ENCODE measurements at regions not wholly inside any gene's neighbourhood (a gene's known extent, or its start where the extent isn't known, plus 50 kb on each side); places are given as distances from the start of the nearest gene placed in this dataset.

DNA sequence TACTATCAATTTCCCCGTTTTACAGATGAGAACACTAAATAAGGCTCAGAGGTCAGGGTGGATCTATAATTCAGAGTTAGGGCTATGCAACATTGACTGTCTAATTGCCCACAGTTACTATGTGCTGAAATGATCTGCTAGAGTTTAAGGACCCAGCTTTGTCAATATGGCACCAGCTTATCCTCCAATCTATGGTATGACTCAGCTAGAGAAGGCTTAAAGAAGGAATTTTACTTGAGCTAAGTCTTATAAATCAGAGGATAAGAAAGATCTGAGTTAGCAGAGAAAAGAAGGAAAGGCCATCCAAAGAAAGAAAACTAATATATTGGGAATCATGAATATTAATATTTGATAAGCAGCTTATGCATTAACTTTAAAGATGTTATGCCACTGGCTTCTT is 78.1 kb downstream of the ASB9 start:
- H3K27ac ChIP-seq: no peak overlapping the region
- H3K4me3 ChIP-seq (ENCODE audit: low read depth in 1 of 2, low read length in 1 of 2): no peak overlapping the region
- H3K4me1 ChIP-seq (ENCODE audit: control insufficient read depth in 1 of 2, insufficient read depth in 1 of 2, low read depth in 1 of 2, low read length in 1 of 2): no peaks in the 10 kb centered on the region
- H3K9me3 ChIP-seq: no peaks in the 10 kb centered on the region
- no peaks in the 10 kb centered on the region for H3K36me3 ChIP-seq
- TF ChIP-seq, protein P1, sequence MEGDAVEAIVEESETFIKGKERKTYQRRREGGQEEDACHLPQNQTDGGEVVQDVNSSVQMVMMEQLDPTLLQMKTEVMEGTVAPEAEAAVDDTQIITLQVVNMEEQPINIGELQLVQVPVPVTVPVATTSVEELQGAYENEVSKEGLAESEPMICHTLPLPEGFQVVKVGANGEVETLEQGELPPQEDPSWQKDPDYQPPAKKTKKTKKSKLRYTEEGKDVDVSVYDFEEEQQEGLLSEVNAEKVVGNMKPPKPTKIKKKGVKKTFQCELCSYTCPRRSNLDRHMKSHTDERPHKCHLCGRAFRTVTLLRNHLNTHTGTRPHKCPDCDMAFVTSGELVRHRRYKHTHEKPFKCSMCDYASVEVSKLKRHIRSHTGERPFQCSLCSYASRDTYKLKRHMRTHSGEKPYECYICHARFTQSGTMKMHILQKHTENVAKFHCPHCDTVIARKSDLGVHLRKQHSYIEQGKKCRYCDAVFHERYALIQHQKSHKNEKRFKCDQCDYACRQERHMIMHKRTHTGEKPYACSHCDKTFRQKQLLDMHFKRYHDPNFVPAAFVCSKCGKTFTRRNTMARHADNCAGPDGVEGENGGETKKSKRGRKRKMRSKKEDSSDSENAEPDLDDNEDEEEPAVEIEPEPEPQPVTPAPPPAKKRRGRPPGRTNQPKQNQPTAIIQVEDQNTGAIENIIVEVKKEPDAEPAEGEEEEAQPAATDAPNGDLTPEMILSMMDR (IDR thresholded peaks at IDR 0.05): no peak
- no peaks in the 10 kb centered on the region for H3K27me3 ChIP-seq

DNA sequence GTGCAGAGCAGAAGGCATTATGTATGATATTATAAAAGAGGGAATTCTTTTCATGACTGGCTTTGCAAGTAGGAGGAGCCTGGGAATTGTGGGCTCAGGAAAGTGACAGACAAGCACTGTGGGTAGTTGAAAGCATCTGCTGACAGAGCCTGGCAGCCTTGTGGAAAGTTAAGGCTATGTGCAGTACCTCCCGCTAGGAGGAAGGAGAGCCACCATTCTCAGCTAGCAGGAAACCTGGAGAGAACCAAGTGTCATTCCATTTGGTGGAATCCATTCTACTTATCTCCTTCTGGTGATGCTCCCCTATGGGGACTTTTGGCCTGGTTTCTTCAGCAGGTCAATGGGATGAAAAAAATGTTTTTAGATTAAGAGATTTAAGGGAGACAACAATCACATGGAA is 81.8 kb downstream of the ASB9 start:
- H3K36me3 ChIP-seq: no peaks in the 10 kb centered on the region
- H3K27ac ChIP-seq: no peak overlapping the region
- no peaks in the 10 kb centered on the region for H3K4me1 ChIP-seq (ENCODE audit: control insufficient read depth in 1 of 2, insufficient read depth in 1 of 2, low read depth in 1 of 2, low read length in 1 of 2)
- TF ChIP-seq, protein P1 (IDR thresholded peaks at IDR 0.05): no peak
- no peaks in the 10 kb centered on the region for H3K9me3 ChIP-seq
- H3K4me3 ChIP-seq (ENCODE audit: low read depth in 1 of 2, low read length in 1 of 2): no peak overlapping the region
- no peaks in the 10 kb centered on the region for H3K27me3 ChIP-seq

DNA sequence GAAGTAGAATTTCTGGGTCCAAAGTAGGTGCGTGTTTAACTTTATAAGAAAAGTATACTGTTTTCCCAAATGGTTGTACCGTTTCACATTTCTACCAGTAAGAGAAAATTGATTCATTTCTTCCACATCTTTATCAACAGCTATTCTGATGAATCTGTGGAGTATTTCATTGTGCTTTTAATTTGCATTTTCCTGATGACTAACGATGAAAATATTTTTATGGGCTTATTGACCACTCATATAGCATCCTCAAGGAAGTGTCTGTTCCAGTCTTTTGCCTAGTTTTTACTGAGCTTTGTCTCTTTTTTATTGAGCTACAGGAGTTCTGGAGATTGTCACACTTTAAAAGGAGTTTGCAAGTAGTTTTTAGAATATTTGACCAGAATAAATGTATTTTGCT is 92.6 kb downstream of the ASB9 start:
- Histone ChIP-seq H3K4me1 (ENCODE audit: control insufficient read depth in 1 of 2, insufficient read depth in 1 of 2, low read depth in 1 of 2, low read length in 1 of 2) (no peaks in the 10 kb centered on the region), H3K4me3 (ENCODE audit: low read depth in 1 of 2, low read length in 1 of 2) (no peak overlapping the region), H3K27ac (no peak overlapping the region), H3K36me3 (no peaks in the 10 kb centered on the region), H3K27me3 (no peaks in the 10 kb centered on the region), H3K9me3 (no peaks in the 10 kb centered on the region)
- TF ChIP-seq, protein P1 (IDR thresholded peaks at IDR 0.05): no peak

DNA sequence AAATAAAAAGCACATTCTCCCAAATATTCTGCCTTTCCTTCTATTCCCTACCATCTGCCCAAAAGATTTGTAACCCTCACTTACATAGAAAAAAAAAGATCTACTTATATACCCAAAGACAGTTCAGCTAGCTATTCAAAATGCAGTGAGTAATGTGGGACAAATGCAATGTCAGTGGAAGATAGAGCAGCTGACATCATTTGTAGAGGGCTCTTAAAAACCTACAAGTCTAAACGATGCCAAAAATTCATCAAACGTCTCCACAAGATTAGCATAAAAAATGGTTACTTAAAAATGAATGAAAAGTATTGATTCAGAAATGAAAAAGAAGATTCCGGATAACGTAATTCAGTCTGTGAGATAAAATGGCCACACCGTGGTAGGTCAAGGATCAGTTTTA is 96.5 kb downstream of the ASB9 start:
- Histone ChIP-seq H3K36me3 (no peaks in the 10 kb centered on the region), H3K27ac (no peak overlapping the region), H3K9me3 (no peaks in the 10 kb centered on the region), H3K4me1 (ENCODE audit: control insufficient read depth in 1 of 2, insufficient read depth in 1 of 2, low read depth in 1 of 2, low read length in 1 of 2) (no peaks in the 10 kb centered on the region), H3K4me3 (ENCODE audit: low read depth in 1 of 2, low read length in 1 of 2) (no peak overlapping the region), H3K27me3 (no peaks in the 10 kb centered on the region)
- TF ChIP-seq, protein P1 (IDR thresholded peaks at IDR 0.05): no peak

DNA sequence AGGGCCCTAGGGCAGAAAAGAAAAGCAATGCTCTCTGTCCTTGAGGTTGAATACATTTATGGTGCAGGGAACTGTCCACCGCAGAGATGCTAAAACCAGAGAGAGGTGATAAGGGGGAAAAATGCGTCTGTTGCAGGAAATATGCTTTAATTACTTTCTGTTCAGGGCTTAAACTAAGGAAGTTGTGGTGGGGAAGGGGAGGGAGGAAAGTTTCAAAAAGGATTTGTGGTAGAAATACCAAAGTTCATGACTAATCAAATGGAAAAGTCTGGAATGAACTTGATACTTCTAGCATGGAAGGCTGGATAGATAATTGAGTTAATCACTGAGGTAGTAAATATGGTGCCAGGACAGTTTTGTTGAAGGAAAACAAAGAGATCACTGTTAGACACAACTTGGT is 99.0 kb downstream of the ASB9 start:
- Histone ChIP-seq H3K9me3 (no peaks in the 10 kb centered on the region), H3K36me3 (no peaks in the 10 kb centered on the region), H3K4me1 (ENCODE audit: control insufficient read depth in 1 of 2, insufficient read depth in 1 of 2, low read depth in 1 of 2, low read length in 1 of 2) (no peaks in the 10 kb centered on the region), H3K27me3 (no peaks in the 10 kb centered on the region), H3K27ac (no peak overlapping the region), H3K4me3 (ENCODE audit: low read depth in 1 of 2, low read length in 1 of 2) (no peak overlapping the region)
- TF ChIP-seq, protein P1 (IDR thresholded peaks at IDR 0.05): no peak

DNA sequence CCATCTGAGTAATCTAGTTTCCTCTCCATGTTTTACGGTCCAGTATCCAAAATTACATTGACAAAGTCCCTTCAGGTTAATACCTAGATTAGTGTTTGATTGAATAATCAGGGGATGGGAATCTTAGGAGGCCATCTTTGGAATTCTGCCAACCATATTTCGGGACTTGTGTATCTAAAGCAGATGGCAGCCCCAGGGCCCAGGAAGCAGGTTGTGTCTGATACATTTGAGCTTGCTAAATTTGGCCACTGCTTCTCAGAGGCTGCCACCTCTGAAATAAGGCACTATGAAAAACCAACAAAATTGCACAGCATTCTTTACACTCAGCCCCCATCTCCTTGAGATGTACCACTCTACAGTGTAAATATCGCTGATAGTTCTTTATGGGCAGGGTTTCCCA is 102.1 kb downstream of the ASB9 start:
- Histone ChIP-seq H3K4me1 (ENCODE audit: control insufficient read depth in 1 of 2, insufficient read depth in 1 of 2, low read depth in 1 of 2, low read length in 1 of 2) (no peaks in the 10 kb centered on the region), H3K9me3 (no peaks in the 10 kb centered on the region), H3K27me3 (no peaks in the 10 kb centered on the region), H3K4me3 (ENCODE audit: low read depth in 1 of 2, low read length in 1 of 2) (no peak overlapping the region), H3K36me3 (no peaks in the 10 kb centered on the region), H3K27ac (no peak overlapping the region)
- TF ChIP-seq, protein P1 (IDR thresholded peaks at IDR 0.05): no peak

All from neutrophil (primary cell).